HepG2 (cell line): ENCODE measurements at regions not wholly inside any gene's neighbourhood (a gene's known extent, or its start where the extent isn't known, plus 50 kb on each side); places are given as distances from the start of the nearest gene placed in this dataset.

Experiments used
- ATAC-seq: fragments of 200-7000 bp; cut with Tn5 transposase; 3 replicates; pipeline ENCODE4 v1.9.1; 2020; ENCODE audit warnings: mild to moderate bottlenecking, moderate library complexity
- BruUV-seq: library from RNA; stranded (reverse); fragments of 400-500 nt; replicated peaks from 2 replicates; lab custom pipeline; 2021; lab: Mats Ljungman, UMichigan
- CTCF ChIA-PET: fragments of 300-600 bp; formaldehyde crosslinking; extraction: SDS; loops from one replicate; lab custom pipeline; 2021; ENCODE audit warnings: low total read pairs, inconsistent platforms, low intra/inter-chr PET ratio; lab: Yijun Ruan, JAX
- POLR2A ChIA-PET: fragments of 350-600 bp; sonication (Branson Sonifier 250); formaldehyde crosslinking; loops from one replicate; lab custom pipeline; 2020; ENCODE audit warnings: antibody characterized with exemption, inconsistent platforms; lab: Yijun Ruan, JAX
- DNase-seq: peaks from one replicate; pipeline ENCODE4 v3.0.0-alpha.2; 2015; ENCODE audit warnings: low spot score
- FAIRE-seq: peaks from 3 replicates; lab custom pipeline; 2011; peaks lifted over from hg19 to GRCh38; lab: Jason Lieb, UNC
- H2AFZ ChIP-seq: one replicate; pipeline ENCODE4 v1.6.1; 2011; ENCODE audit warnings: low read length, inconsistent platforms
- H3K27ac ChIP-seq: fragments of 300-600 bp; 3 replicates; pipeline ENCODE4 v1.8.0; 2011; ENCODE audit warnings: mixed run types, mild to moderate bottlenecking, mixed read lengths, low read length, inconsistent platforms; ENCODE audit not compliant: insufficient read depth; ENCODE audit errors: extremely low read length
- H3K27me3 ChIP-seq, 2 experiments: fragments of 200-600 bp in 1 of 2; 2 replicates in 1 of 2; 3 replicates in 1 of 2; pipeline versions ENCODE4 v1.6.0 to v1.8.0; 2011; ENCODE audit warnings: low read length in 2 of 2, mild to moderate bottlenecking in 2 of 2, moderate library complexity in 2 of 2, inconsistent platforms in 1 of 2; ENCODE audit not compliant: insufficient read depth in 2 of 2, control insufficient read depth in 1 of 2
- H3K36me3 ChIP-seq, 2 experiments: fragments of 200-600 bp in 1 of 2; replicated peaks in 1 of 2; 2 replicates in 1 of 2; 3 replicates in 1 of 2; pipeline versions ENCODE4 v1.5.1 to v1.8.0; 2011; ENCODE audit warnings: low read length in 2 of 2, inconsistent platforms in 1 of 2; ENCODE audit not compliant: insufficient read depth in 2 of 2, control insufficient read depth in 1 of 2
- H3K4me1 ChIP-seq: 2 replicates; pipeline ENCODE4 v1.5.1; 2012; ENCODE audit warnings: low read length, inconsistent platforms; ENCODE audit not compliant: insufficient read depth
- H3K4me2 ChIP-seq: 2 replicates; pipeline ENCODE4 v1.6.0; 2011; ENCODE audit warnings: low read depth, low read length, inconsistent platforms
- H3K4me3 ChIP-seq, 3 experiments: fragments of 200-600 bp in 1 of 3; sonication (generic), shearing (Covaris generic) in 1 of 3; replicated peaks in 1 of 3; 2 replicates each; pipeline ENCODE4 v1.5.1; 2011 to 2016; ENCODE audit warnings: low read length in 3 of 3, inconsistent platforms in 2 of 3, low read depth in 2 of 3, mild to moderate bottlenecking in 2 of 3, control low read depth in 1 of 3, mixed read lengths in 1 of 3; ENCODE audit not compliant: insufficient read depth in 1 of 3
- H3K79me2 ChIP-seq: one replicate; pipeline ENCODE4 v1.6.1; 2011; ENCODE audit warnings: low read length, inconsistent platforms; ENCODE audit not compliant: insufficient read depth
- H3K9ac ChIP-seq: 2 replicates; pipeline ENCODE4 v1.6.0; 2011; ENCODE audit warnings: mild to moderate bottlenecking, low read depth, low read length, inconsistent platforms; ENCODE audit not compliant: insufficient read depth
- H3K9me3 ChIP-seq: 2 replicates; pipeline ENCODE4 v1.5.1; 2012; ENCODE audit warnings: mild to moderate bottlenecking, low read length
- H4K20me1 ChIP-seq: 2 replicates; pipeline ENCODE4 v1.6.0; 2011; ENCODE audit warnings: inconsistent platforms, mild to moderate bottlenecking, low read length, moderate library complexity; ENCODE audit not compliant: insufficient read depth
- CREB3 ChIP-seq: sonication (generic); formaldehyde crosslinking; IDR thresholded peaks from 2 replicates; pipeline ENCODE4 v1.5.0; 2020; ENCODE audit warnings: missing genetic modification reagents
- RERE ChIP-seq: IDR thresholded peaks from 2 replicates; pipeline ENCODE4 v1.6.1; 2016; ENCODE audit warnings: low read depth, missing genetic modification reagents, missing compliant biosample characterization
- SAFB2 ChIP-seq: sonication (generic); formaldehyde crosslinking; IDR thresholded peaks from 2 replicates; pipeline ENCODE4 v1.5.1; 2020; ENCODE audit warnings: missing genetic modification reagents, low read depth, mild to moderate bottlenecking, borderline replicate concordance
- ZNF318 ChIP-seq: sonication (generic); formaldehyde crosslinking; IDR thresholded peaks from 2 replicates; pipeline ENCODE4 v1.4.0; 2020; ENCODE audit warnings: mild to moderate bottlenecking, missing genetic modification reagents
- ZNF557 ChIP-seq: sonication (generic); formaldehyde crosslinking; IDR thresholded peaks from 2 replicates; pipeline ENCODE4 v1.4.0; 2020; ENCODE audit warnings: missing genetic modification reagents
- WGBS: methylation state at CpG from one replicate; pipeline ENCODE4 v1.1.6; 2017; ENCODE audit warnings: low lambda C conversion rate; 5-methylcytosine and 5-hydroxymethylcytosine counted together
- in situ Hi-C: cut with HindIII; loops from 2 replicates; pipeline ENCODE4 v1.10.0; 2017; ENCODE audit warnings: low pct_unique_long_range_greater_than_20kb; ENCODE audit not compliant: extremely low pct_ligation_motif_present
- intact Hi-C: fragments of 100-400 bp; cut with micrococcal nuclease; formaldehyde crosslinking; loops from one replicate; pipeline ENCODE4 v1.10.0; 2022; ENCODE audit not compliant: unreplicated experiment

- TF ChIP-seq ZNF318 (CRISPR knock-in tag) (no peak), SAFB2 (CRISPR knock-in tag) (no peak), CREB3 (no peak), ZNF557 (CRISPR knock-in tag) (no peak)
Measured at GRCh38 chr7:111638078-111638477, 75.8 kb upstream of the IMMP2L start (continued).

GRCh38 chr7:111633878-111634277 lies 71.6 kb upstream of the IMMP2L start:
- DNase-seq (no peak), ATAC-seq (no peak), FAIRE-seq (no peak)
- H3K9me3 ChIP-seq: peaks cover 22% of the 10 kb centered on the region
- no peaks in the 10 kb centered on the region for H3K79me2 ChIP-seq
- ChIA-PET POLR2A (no interaction called here), CTCF (no interaction called here)
- in situ Hi-C loops: no loop called here
- H3K4me2 ChIP-seq: no peak overlapping the region
- no peak for TF ChIP-seq RERE
- no peak overlapping the region for H2AFZ ChIP-seq
- H3K9ac ChIP-seq: no peak overlapping the region
- H4K20me1 ChIP-seq: no peaks in the 10 kb centered on the region
- H3K4me1 ChIP-seq: no peaks in the 10 kb centered on the region
- no TSS peak for BruUV-seq
- H3K27ac ChIP-seq: no peak overlapping the region
- no peak overlapping the region for H3K4me3 ChIP-seq
- no peaks in the 10 kb centered on the region for H3K27me3 ChIP-seq
- WGBS: 0% methylated on average over 1 of the region's 2 CpGs
- intact Hi-C loops: no loop called here
- H3K36me3 ChIP-seq: no peaks in the 10 kb centered on the region
